Type B pancreatic cell (in vitro differentiated cells): ENCODE measurements at regions not wholly inside any gene's neighbourhood (a gene's known extent, or its start where the extent isn't known, plus 50 kb on each side); places are given as distances from the start of the nearest gene placed in this dataset.

ENCODE experiments used
- DNase-seq: peaks from one replicate; pipeline ENCODE4 v3.0.0; 2021; ENCODE audit warnings: mixed read lengths; ENCODE audit not compliant: unreplicated experiment; ENCODE audit errors: extremely low spot score
- H3K27ac Mint-ChIP-seq: 2 replicates; pipeline ENCODE4 v1.8.0; 2021; ENCODE audit warnings: mild to moderate bottlenecking, mixed read lengths
- H3K27me3 Mint-ChIP-seq: 2 replicates; pipeline ENCODE4 v1.8.0; 2021; ENCODE audit warnings: mixed read lengths
- H3K36me3 Mint-ChIP-seq: 2 replicates; pipeline ENCODE4 v1.8.0; 2021; ENCODE audit warnings: mixed read lengths
- H3K4me1 Mint-ChIP-seq: one replicate; pipeline ENCODE4 v1.8.0; 2021; ENCODE audit warnings: mixed read lengths; ENCODE audit not compliant: unreplicated experiment
- H3K4me3 Mint-ChIP-seq: 2 replicates; pipeline ENCODE4 v1.8.0; 2021; ENCODE audit warnings: mild to moderate bottlenecking, mixed read lengths
- H3K9me3 Mint-ChIP-seq: 2 replicates; pipeline ENCODE4 v1.8.0; 2021; ENCODE audit warnings: mixed read lengths
- CTCF ChIP-seq: fragments of 200-600 bp; sonication (generic); conservative IDR thresholded peaks from 2 replicates; pipeline ENCODE4 v1.5.0; 2021; ENCODE audit warnings: antibody characterized with exemption, mild to moderate bottlenecking

GRCh38 chr2:133655610-133656009 lies 87.3 kb upstream of the NCKAP5 start:
- Mint-ChIP-seq H3K4me3 (no peak overlapping the region), H3K27ac (no peak overlapping the region), H3K4me1 (no peaks in the 10 kb centered on the region)

GRCh38 chr2:133657591-133657990 lies 89.3 kb upstream of the NCKAP5 start:
- H3K9me3 Mint-ChIP-seq: peaks cover 5% of the 10 kb centered on the region
- no peak for TF ChIP-seq CTCF
- H3K4me3 Mint-ChIP-seq: no peak overlapping the region
- no peaks in the 10 kb centered on the region for H3K36me3 Mint-ChIP-seq
- no peak overlapping the region for H3K27ac Mint-ChIP-seq
- no peaks in the 10 kb centered on the region for H3K4me1 Mint-ChIP-seq
- DNase-seq: no peak
- peaks cover 21% of the 10 kb centered on the region for H3K27me3 Mint-ChIP-seq

More at GRCh38 chr2:133655610-133656009, 87.3 kb upstream of the NCKAP5 start:
- peaks cover 27% of the 10 kb centered on the region for H3K27me3 Mint-ChIP-seq
- DNase-seq: no peak
- TF ChIP-seq CTCF: no peak
- peaks cover 5% of the 10 kb centered on the region for H3K9me3 Mint-ChIP-seq
- no peaks in the 10 kb centered on the region for H3K36me3 Mint-ChIP-seq

- H3K27ac Mint-ChIP-seq: no peak overlapping the region
- no peak for DNase-seq
- TF ChIP-seq CTCF: no peak
- H3K36me3 Mint-ChIP-seq: no peaks in the 10 kb centered on the region
- no peak overlapping the region for H3K4me3 Mint-ChIP-seq
- peaks cover 5% of the 10 kb centered on the region for H3K9me3 Mint-ChIP-seq
- H3K27me3 Mint-ChIP-seq: peaks cover 19% of the 10 kb centered on the region
- H3K4me1 Mint-ChIP-seq: no peaks in the 10 kb centered on the region
Measured at GRCh38 chr2:133658020-133658903, 90.0 kb upstream of the NCKAP5 start.

GRCh38 chr2:133660510-133660909 lies 92.2 kb upstream of the NCKAP5 start:
- Mint-ChIP-seq H3K4me3 (no peak overlapping the region), H3K36me3 (no peaks in the 10 kb centered on the region), H3K9me3 (peaks cover 5% of the 10 kb centered on the region), H3K4me1 (no peaks in the 10 kb centered on the region), H3K27ac (no peak overlapping the region), H3K27me3 (peaks cover 19% of the 10 kb centered on the region)
- TF ChIP-seq CTCF: no peak
- DNase-seq: no peak

GRCh38 chr2:133661392-133661791 lies 93.1 kb upstream of the NCKAP5 start:
- TF ChIP-seq CTCF: no peak
- no peaks in the 10 kb centered on the region for H3K36me3 Mint-ChIP-seq

More at GRCh38 chr2:133661392-133661791, 93.1 kb upstream of the NCKAP5 start:
- no peak for DNase-seq
- Mint-ChIP-seq H3K27ac (no peak overlapping the region), H3K9me3 (peaks cover 5% of the 10 kb centered on the region), H3K4me3 (no peak overlapping the region), H3K4me1 (no peaks in the 10 kb centered on the region), H3K27me3 (peaks cover 19% of the 10 kb centered on the region)
